ENCODE measurements at regions not wholly inside any gene's neighbourhood (a gene's known extent, or its start where the extent isn't known, plus 50 kb on each side); places are given as distances from the start of the nearest gene placed in this dataset.
"Not testable (repeated sequence)": the region's sequence is repeated elsewhere in the genome, so short reads cannot be mapped to it uniquely, and the experiment has no call there.

DNA sequence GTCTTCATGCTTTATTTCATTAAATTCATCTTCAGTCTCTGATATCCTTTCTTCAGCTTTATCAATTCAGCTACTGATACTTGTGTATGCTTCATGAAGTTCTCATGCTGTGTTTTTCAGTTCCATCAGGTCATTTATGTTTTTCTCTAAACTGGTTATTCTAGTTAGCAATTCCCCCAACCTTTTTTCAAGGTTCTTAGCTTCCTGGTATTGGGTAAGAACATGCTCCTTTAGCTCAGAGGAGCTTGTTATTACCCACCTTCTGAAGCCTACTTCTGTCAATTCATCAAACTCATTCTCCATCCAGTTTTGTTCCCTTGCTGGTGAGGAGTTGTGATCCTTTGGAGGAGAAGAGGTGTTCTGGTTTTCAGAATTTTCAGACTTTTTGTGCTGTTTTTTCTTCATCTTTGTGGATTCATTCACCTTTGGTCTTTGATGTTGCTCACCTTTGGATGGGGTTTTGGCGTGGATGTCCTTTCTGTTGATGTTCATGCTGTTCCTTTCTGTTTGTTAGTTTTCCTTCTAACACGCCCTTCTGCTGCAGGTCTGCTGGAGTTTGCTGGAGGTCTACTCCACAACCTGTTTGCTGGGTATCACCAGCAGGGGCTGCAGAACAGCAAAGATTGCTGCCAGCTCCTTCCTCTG, 69.9 kb upstream of the PCSK5 start:
- not testable (repeated sequence) for TF ChIP-seq RXRA (IDR thresholded peaks at IDR 0.05; ENCODE audit: borderline replicate concordance, low read depth); EZH2phosphoT487 (IDR thresholded peaks at IDR 0.05; ENCODE audit: borderline replicate concordance, low read depth); NRF1 (IDR thresholded peaks at IDR 0.05; ENCODE audit: low read depth, low read length); FOXM1 (IDR thresholded peaks at IDR 0.05; ENCODE audit: low read depth)
- TF ChIP-seq, protein P1, sequence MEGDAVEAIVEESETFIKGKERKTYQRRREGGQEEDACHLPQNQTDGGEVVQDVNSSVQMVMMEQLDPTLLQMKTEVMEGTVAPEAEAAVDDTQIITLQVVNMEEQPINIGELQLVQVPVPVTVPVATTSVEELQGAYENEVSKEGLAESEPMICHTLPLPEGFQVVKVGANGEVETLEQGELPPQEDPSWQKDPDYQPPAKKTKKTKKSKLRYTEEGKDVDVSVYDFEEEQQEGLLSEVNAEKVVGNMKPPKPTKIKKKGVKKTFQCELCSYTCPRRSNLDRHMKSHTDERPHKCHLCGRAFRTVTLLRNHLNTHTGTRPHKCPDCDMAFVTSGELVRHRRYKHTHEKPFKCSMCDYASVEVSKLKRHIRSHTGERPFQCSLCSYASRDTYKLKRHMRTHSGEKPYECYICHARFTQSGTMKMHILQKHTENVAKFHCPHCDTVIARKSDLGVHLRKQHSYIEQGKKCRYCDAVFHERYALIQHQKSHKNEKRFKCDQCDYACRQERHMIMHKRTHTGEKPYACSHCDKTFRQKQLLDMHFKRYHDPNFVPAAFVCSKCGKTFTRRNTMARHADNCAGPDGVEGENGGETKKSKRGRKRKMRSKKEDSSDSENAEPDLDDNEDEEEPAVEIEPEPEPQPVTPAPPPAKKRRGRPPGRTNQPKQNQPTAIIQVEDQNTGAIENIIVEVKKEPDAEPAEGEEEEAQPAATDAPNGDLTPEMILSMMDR (IDR thresholded peaks at IDR 0.05), result not testable (repeated sequence)
- TF ChIP-seq, protein P2, sequence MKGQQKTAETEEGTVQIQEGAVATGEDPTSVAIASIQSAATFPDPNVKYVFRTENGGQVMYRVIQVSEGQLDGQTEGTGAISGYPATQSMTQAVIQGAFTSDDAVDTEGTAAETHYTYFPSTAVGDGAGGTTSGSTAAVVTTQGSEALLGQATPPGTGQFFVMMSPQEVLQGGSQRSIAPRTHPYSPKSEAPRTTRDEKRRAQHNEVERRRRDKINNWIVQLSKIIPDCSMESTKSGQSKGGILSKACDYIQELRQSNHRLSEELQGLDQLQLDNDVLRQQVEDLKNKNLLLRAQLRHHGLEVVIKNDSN (IDR thresholded peaks at IDR 0.05; ENCODE audit: borderline replicate concordance, low read depth), result not testable (repeated sequence)
